NCI-H1092 treated with DMSO at 0.1 percent for 48 hours (cell line): ENCODE measurements at regions not wholly inside any gene's neighbourhood (a gene's known extent, or its start where the extent isn't known, plus 50 kb on each side); places are given as distances from the start of the nearest gene placed in this dataset.
"Not testable (repeated sequence)": the region's sequence is repeated elsewhere in the genome, so short reads cannot be mapped to it uniquely, and the experiment has no call there.

Experiments
- DNase-seq: peaks from one replicate; lab custom pipeline; 2025; lab: John Stamatoyannopoulos, UW

DNA sequence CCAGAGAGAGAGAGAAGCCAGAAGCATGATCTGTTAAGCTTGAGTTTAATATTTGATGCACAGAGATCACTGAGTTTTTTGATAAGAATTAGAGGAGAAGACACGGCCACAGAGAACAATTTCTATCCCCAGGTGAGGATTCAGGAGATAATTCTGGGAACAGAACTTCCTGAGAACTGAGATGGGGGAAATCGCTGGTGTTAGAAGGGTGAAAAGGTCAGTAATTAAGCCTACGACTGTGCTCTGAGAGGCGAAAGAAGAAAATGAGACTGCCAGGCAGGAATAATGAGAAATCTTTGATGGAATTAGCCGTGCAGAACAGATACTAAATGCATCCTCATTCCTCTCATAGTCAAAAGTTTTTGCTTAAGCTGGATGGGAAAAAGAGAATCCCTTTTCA is 61.9 kb upstream of the EEF2KMT start:
- DNase-seq: not testable (repeated sequence)

DNA sequence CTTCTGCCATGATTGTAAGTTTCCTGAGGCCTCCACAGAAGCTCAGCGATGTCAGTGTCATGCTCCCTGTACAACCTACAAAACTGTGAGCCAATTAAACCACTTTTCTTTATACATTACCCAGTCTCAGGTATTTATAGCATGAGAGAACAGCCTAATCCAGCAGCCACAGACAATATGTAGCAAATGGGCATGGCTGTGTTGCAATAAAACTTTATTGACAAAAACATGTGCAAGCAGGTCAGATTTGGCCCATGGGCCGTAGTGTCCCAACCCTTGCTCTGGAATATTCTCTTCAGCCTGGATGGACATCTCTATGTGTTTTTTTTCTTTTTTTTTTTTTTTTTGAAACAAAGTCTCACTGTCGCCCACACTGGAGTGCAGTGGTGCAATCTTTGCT is 60.9 kb upstream of the EEF2KMT start:
- DNase-seq: no peak

GRCh38 chr16:5156486-5156885 is 58.9 kb upstream of the EEF2KMT start:
- DNase-seq: not testable (repeated sequence)

DNA sequence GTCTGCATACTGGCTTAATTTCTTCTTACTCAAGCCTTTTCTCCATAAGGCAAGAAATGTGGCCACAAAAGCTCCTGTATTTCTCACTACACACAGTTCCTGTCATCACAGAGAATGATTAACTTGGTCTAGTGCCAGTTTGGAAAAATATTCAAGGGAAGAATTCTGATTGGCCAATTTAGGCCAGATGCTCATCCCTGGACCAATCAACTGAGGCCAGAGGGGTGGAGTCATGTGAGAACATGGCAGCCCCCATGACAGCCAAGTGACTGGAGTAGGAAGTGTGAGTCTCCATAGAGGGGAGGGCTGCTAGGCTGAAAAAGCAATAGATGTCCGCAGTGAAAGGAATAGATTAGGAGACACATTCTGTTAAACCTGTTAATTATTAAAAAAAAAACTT is 56.4 kb upstream of the EEF2KMT start:
- not testable (repeated sequence) for DNase-seq

DNA sequence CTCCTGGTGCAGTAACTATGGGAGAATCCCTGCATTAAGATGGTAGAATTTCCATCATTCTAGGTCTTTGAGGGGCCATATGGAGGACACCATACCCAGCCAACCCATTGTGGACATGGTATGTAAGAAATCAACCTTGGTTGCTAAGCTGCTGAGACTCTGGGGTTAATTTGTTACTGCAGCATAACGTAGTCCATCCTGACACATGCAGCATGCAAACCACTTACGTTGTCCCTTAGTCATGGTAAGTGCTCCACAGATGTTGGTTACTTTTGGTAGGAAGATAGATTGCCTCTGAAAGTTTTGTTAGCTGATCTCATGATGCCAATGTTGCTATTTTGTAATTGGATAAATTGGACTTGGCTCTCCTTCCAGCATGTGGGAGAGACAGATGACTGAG is 53.8 kb upstream of the EEF2KMT start:
- not testable (repeated sequence) for DNase-seq
